ENCODE measurements at regions not wholly inside any gene's neighbourhood (a gene's known extent, or its start where the extent isn't known, plus 50 kb on each side); places are given as distances from the start of the nearest gene placed in this dataset.

DNA sequence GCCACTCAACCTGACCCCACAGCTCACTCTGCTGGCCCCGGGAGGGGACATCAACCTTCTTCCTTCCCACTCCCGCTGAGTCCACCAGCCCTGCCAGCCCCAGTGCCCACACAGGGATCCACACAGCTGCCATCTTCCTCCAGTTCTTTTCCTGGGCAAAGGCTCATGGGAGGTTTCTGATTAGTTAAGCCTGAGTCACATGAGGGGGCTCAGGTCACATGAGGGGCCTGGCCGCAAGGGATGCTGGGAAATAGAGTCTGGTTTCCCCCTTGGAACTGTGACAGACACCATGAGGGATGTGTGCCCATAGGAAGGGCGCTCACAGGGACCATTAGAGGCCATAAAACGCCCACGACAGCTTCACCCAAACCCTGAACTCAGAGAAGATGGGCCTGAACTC is 228.7 kb upstream of the SFSWAP start:
- DNase-seq (ENCODE audit: low spot score in 2 of 2) = no peak
- Histone ChIP-seq H3K36me3 (no peaks in the 10 kb centered on the region), H3K27me3 (no peaks in the 10 kb centered on the region), H3K4me3 (no peak overlapping the region), H3K4me1 (no peaks in the 10 kb centered on the region), H3K9me3 (no peaks in the 10 kb centered on the region), H3K27ac (no peak overlapping the region)
- TF ChIP-seq CTCF (IDR thresholded peaks at IDR 0.05) = no peak
- intact Hi-C loops (cut with DNase I) = no loop called here

DNA sequence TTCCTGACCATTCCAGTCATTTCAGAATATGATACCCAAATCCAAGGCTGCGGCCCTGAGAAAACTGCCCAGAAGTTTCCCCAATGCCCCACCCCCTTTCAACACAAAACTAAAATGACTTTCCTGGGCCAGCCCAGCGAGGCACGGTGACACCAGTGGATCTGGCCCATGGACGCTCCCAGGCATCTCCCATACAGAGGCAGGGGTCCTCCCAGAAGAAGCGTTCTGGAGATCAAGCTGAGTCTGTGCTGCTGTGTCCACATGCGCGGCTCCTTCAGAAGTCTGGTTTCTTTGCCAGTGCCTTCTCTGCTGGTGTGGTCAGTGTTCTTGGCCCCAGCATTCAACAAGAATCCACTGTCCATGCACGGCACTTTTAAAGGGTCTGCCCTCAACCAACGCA is 228.2 kb upstream of the SFSWAP start:
- intact Hi-C loops (cut with DNase I) = no loop called here
- H3K9me3 ChIP-seq = no peaks in the 10 kb centered on the region
- H3K4me1 ChIP-seq = no peaks in the 10 kb centered on the region

GRCh38 chr12:131486451-131487230 is 224.2 kb upstream of the SFSWAP start:
- DNase-seq (ENCODE audit: low spot score in 2 of 2) = no peak
- Histone ChIP-seq H3K27ac (no peak overlapping the region), H3K9me3 (no peaks in the 10 kb centered on the region), H3K27me3 (no peaks in the 10 kb centered on the region), H3K36me3 (no peaks in the 10 kb centered on the region), H3K4me1 (no peaks in the 10 kb centered on the region), H3K4me3 (no peak overlapping the region)
- intact Hi-C loops (cut with DNase I) = no loop called here
- no peak for TF ChIP-seq CTCF (IDR thresholded peaks at IDR 0.05)

More for the DNA sequence above, 228.2 kb upstream of the SFSWAP start:
- Histone ChIP-seq H3K27me3 (no peaks in the 10 kb centered on the region), H3K36me3 (no peaks in the 10 kb centered on the region), H3K27ac (no peak overlapping the region), H3K4me3 (no peak overlapping the region)
- no peak for TF ChIP-seq CTCF (IDR thresholded peaks at IDR 0.05)
- no peak for DNase-seq (ENCODE audit: low spot score in 2 of 2)

DNA sequence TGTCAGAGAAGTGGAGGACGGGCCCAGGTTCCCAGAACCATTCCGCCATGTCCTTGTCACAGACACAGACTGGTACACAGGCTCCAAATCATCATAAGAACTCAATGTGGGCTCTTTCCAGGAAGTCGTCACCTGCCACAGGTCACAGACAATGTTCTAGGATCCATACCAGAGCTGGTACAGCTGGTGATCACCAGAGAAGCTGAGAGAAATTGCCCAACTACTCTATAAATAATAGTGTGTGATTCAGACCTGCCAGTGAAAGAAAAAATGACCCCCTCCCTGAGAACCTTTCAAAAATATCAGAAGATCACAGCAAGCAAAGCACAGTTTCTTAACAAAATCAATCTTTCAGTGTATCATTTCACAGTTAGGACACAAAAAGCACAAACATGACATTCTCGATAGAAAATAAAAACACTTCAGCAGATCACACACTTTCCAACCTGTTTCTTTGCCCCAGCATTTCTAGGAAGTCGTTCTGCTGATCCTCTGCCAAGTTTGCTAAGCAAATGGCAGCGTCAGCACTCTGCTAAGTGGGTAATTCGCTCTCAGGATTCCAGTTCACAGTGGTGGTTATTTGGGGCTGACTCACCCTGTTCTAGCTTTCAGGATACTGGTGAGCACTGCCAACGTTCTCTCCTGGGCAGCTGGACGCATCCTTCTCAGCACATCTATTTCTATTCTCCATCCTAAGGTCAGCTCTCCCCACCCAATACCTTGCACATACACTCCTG is 223.3 kb upstream of the SFSWAP start:
- intact Hi-C loops (cut with DNase I) = no loop called here
- no peaks in the 10 kb centered on the region for H3K27me3 ChIP-seq
- H3K9me3 ChIP-seq = no peaks in the 10 kb centered on the region
- H3K27ac ChIP-seq = no peak overlapping the region
- no peak overlapping the region for H3K4me3 ChIP-seq
- no peak for DNase-seq (ENCODE audit: low spot score in 2 of 2)
- TF ChIP-seq CTCF (IDR thresholded peaks at IDR 0.05) = no peak
- H3K36me3 ChIP-seq = no peaks in the 10 kb centered on the region
- no peaks in the 10 kb centered on the region for H3K4me1 ChIP-seq

GRCh38 chr12:131489718-131490117 is 221.2 kb upstream of the SFSWAP start:
- no peak for TF ChIP-seq CTCF (IDR thresholded peaks at IDR 0.05)
- H3K36me3 ChIP-seq = no peaks in the 10 kb centered on the region
- no peak for DNase-seq (ENCODE audit: low spot score in 2 of 2)
- no peaks in the 10 kb centered on the region for H3K4me1 ChIP-seq
- intact Hi-C loops (cut with DNase I) = no loop called here
- H3K27ac ChIP-seq = no peak overlapping the region
- H3K27me3 ChIP-seq = no peaks in the 10 kb centered on the region
- no peaks in the 10 kb centered on the region for H3K9me3 ChIP-seq
- no peak overlapping the region for H3K4me3 ChIP-seq

Data from ascending aorta (tissue), 2 donors.